DND-41 (cell line): ENCODE measurements at regions not wholly inside any gene's neighbourhood (a gene's known extent, or its start where the extent isn't known, plus 50 kb on each side); places are given as distances from the start of the nearest gene placed in this dataset.

ENCODE experiments used
- ATAC-seq: fragments of 200-7000 bp; cut with Tn5 transposase; 3 replicates; pipeline ENCODE4 v1.9.1; 2021; ENCODE audit warnings: low read depth; ENCODE audit not compliant: insufficient read depth
- DNase-seq: peaks from one replicate; pipeline ENCODE4 v3.0.0-alpha.2; 2020
- H2AFZ ChIP-seq: 2 replicates; pipeline ENCODE4 v1.6.0; 2012; ENCODE audit warnings: low read depth, low read length
- H3K27ac ChIP-seq: 2 replicates; pipeline ENCODE4 v1.5.1; 2012; ENCODE audit warnings: low read length, inconsistent platforms
- H3K27me3 ChIP-seq: fragments of 200-600 bp; sonication (generic); 2 replicates; pipeline ENCODE4 v1.6.0; 2012; ENCODE audit warnings: low read length, mild to moderate bottlenecking, inconsistent platforms; ENCODE audit not compliant: insufficient read depth, poor library complexity
- H3K36me3 ChIP-seq: 2 replicates; pipeline ENCODE4 v1.5.1; 2012; ENCODE audit warnings: low read length, inconsistent platforms; ENCODE audit not compliant: insufficient read depth
- H3K4me1 ChIP-seq: 2 replicates; pipeline ENCODE4 v1.5.1; 2012; ENCODE audit warnings: mild to moderate bottlenecking, low read length; ENCODE audit not compliant: insufficient read depth
- H3K4me2 ChIP-seq: 2 replicates; pipeline ENCODE4 v1.6.0; 2012; ENCODE audit warnings: mild to moderate bottlenecking, moderate library complexity, low read length, inconsistent platforms; ENCODE audit not compliant: insufficient read depth
- H3K4me3 ChIP-seq, 2 experiments: fragments of 200-600 bp in 1 of 2; shearing (Covaris generic) in 1 of 2; 2 replicates each; pipeline ENCODE4 v1.5.1; 2012 to 2016; ENCODE audit warnings: inconsistent platforms in 2 of 2, low read length in 2 of 2, mild to moderate bottlenecking in 2 of 2, low read depth in 1 of 2, moderate library complexity in 1 of 2
- H3K79me2 ChIP-seq: 2 replicates; pipeline ENCODE4 v1.6.0; 2012; ENCODE audit warnings: low read length, inconsistent platforms; ENCODE audit not compliant: insufficient read depth
- H3K9ac ChIP-seq: 2 replicates; pipeline ENCODE4 v1.6.0; 2012; ENCODE audit warnings: low read depth, mild to moderate bottlenecking, inconsistent platforms, low read length, moderate library complexity
- H3K9me3 ChIP-seq: 2 replicates; pipeline ENCODE4 v1.5.1; 2012; ENCODE audit warnings: low read length, moderate library complexity, mild to moderate bottlenecking, inconsistent platforms; ENCODE audit not compliant: insufficient read depth, severe bottlenecking
- H4K20me1 ChIP-seq: 2 replicates; pipeline ENCODE4 v1.6.0; 2012; ENCODE audit warnings: low read length; ENCODE audit not compliant: insufficient read depth
- CTCF ChIP-seq: IDR thresholded peaks from 2 replicates; pipeline ENCODE4 v1.5.1; 2012; ENCODE audit warnings: borderline replicate concordance, low read length, moderate library complexity, mild to moderate bottlenecking; ENCODE audit not compliant: poor library complexity, severe bottlenecking; ENCODE audit errors: extremely low read depth

GRCh38 chr16:55273959-55274358 lies 50.0 kb upstream of the IRX6 start:
- no peaks in the 10 kb centered on the region for H3K36me3 ChIP-seq
- no peak for ATAC-seq
- no peak for TF ChIP-seq CTCF

More at GRCh38 chr16:55273959-55274358, 50.0 kb upstream of the IRX6 start:
- Histone ChIP-seq H3K27me3 (no peaks in the 10 kb centered on the region), H2AFZ (no peak overlapping the region), H3K9ac (no peak overlapping the region), H4K20me1 (no peaks in the 10 kb centered on the region), H3K79me2 (no peaks in the 10 kb centered on the region), H3K27ac (no peak overlapping the region), H3K4me1 (no peaks in the 10 kb centered on the region), H3K4me3 (no peak overlapping the region), H3K4me2 (no peak overlapping the region), H3K9me3 (no peaks in the 10 kb centered on the region)
- DNase-seq: no peak
